T-cell (primary cell): ENCODE measurements at regions not wholly inside any gene's neighbourhood (a gene's known extent, or its start where the extent isn't known, plus 50 kb on each side); places are given as distances from the start of the nearest gene placed in this dataset.

Experiments used
- ATAC-seq, 4 experiments: fragments of 200-7000 bp in 3 of 4; fragments of 150-1000 bp in 1 of 4; cut with Tn5 transposase; replicated peaks in 1 of 4; 1 replicate in 3 of 4; 2 replicates in 1 of 4; pipeline ENCODE4 v1.10.0; 2021; ENCODE audit warnings: moderate library complexity in 3 of 4, mild to moderate bottlenecking in 2 of 4, moderate number of reproducible peaks in 1 of 4
- CTCF ChIA-PET, 2 donors: fragments of 300-600 bp; sonication (Branson Sonifier 250); formaldehyde crosslinking; loops; one replicate each; lab custom pipeline; 2022; ENCODE audit warnings: antibody characterized with exemption in 2 of 2; lab: Charles Lee
- POLR2A ChIA-PET, 2 donors: fragments of 300-600 bp; sonication (Branson Sonifier 250); formaldehyde crosslinking; loops; one replicate each; lab custom pipeline; 2022; ENCODE audit warnings: antibody characterized with exemption in 2 of 2; lab: Charles Lee
- DNase-seq, 35 experiments: peaks; one replicate each; pipeline versions ENCODE4 v3.0.0 to v3.0.0-alpha.2; 2013 to 2023
- H3K27ac ChIP-seq: one replicate; pipeline ENCODE4 v1.5.1; 2013; ENCODE audit warnings: low read length
- H3K27me3 ChIP-seq, 2 experiments: replicated peaks in 1 of 2; 1 replicate in 1 of 2; 2 replicates in 1 of 2; pipeline versions ENCODE4 v1.6.1 to v1.7.0; 2013; ENCODE audit warnings: low read length in 1 of 2, mixed read lengths in 1 of 2; ENCODE audit not compliant: control insufficient read depth in 2 of 2, insufficient read depth in 2 of 2; ENCODE audit errors: extremely low read depth in 1 of 2
- H3K36me3 ChIP-seq, 2 donors: 1 replicate in 1 of 2; 2 replicates in 1 of 2; pipeline versions ENCODE4 v1.6.1 to v1.7.0; 2013; ENCODE audit warnings: low read length in 1 of 2; ENCODE audit not compliant: control insufficient read depth in 2 of 2, insufficient read depth in 1 of 2; ENCODE audit errors: extremely low read depth in 1 of 2
- H3K4me1 ChIP-seq, 2 experiments: 1 replicate in 1 of 2; 2 replicates in 1 of 2; pipeline versions ENCODE4 v1.6.1 to v1.7.0; 2013; ENCODE audit warnings: low read length in 2 of 2, mixed read lengths in 1 of 2; ENCODE audit not compliant: insufficient read depth in 2 of 2, control insufficient read depth in 1 of 2; ENCODE audit errors: extremely low read depth in 1 of 2
- H3K4me3 ChIP-seq, 2 donors: 1 replicate in 1 of 2; 2 replicates in 1 of 2; pipeline versions ENCODE4 v1.5.1 to v1.7.0; 2013; ENCODE audit warnings: mild to moderate bottlenecking in 2 of 2, low read length in 1 of 2, moderate library complexity in 1 of 2; ENCODE audit not compliant: control insufficient read depth in 1 of 2; ENCODE audit errors: extremely low read depth in 1 of 2
- H3K9me3 ChIP-seq: 2 replicates; pipeline ENCODE4 v1.7.0; 2013
- H3K27ac Mint-ChIP-seq, 2 donors: one replicate each; pipeline ENCODE4 v1.8.0; 2020 to 2021; ENCODE audit warnings: mild to moderate bottlenecking in 2 of 2, mixed read lengths in 2 of 2
- H3K27me3 Mint-ChIP-seq, 2 donors: one replicate each; pipeline ENCODE4 v1.8.0; 2021 to 2022; ENCODE audit warnings: mixed read lengths in 2 of 2
- H3K36me3 Mint-ChIP-seq: one replicate; pipeline ENCODE4 v1.8.0; 2021; ENCODE audit warnings: mixed read lengths
- H3K4me1 Mint-ChIP-seq, 3 donors: one replicate each; pipeline ENCODE4 v1.8.0; 2020 to 2022; ENCODE audit warnings: mixed read lengths in 3 of 3, mild to moderate bottlenecking in 1 of 3
- H3K4me3 Mint-ChIP-seq, 3 donors: one replicate each; pipeline ENCODE4 v1.8.0; 2020 to 2022; ENCODE audit warnings: mild to moderate bottlenecking in 3 of 3, mixed read lengths in 3 of 3, moderate library complexity in 3 of 3
- H3K9me3 Mint-ChIP-seq, 3 donors: one replicate each; pipeline ENCODE4 v1.8.0; 2020 to 2022; ENCODE audit warnings: mixed read lengths in 3 of 3
- WGBS: methylation state at CpG from one replicate; pipeline ENCODE4 v1.1.5; 2013; ENCODE audit warnings: missing lambda C conversion rate; ENCODE audit not compliant: insufficient coverage; 5-methylcytosine and 5-hydroxymethylcytosine counted together

- no peak overlapping the region for H3K4me3 Mint-ChIP-seq
- ATAC-seq (no peak), DNase-seq (no peak)
- H3K4me1 Mint-ChIP-seq, result peaks cover 6 to 12% (median 7%) of the 10 kb centered on the region in 3 donors
- H3K27me3 ChIP-seq, result peaks cover 0 to 27% of the 10 kb centered on the region in 2 experiments
- H3K27me3 Mint-ChIP-seq, result peaks cover 5 to 15% of the 10 kb centered on the region in 2 donors
- ChIA-PET CTCF (interaction anchor here in 1 of 2 donors (0.6 kb wide), 1 partner anchor 340 kb away, joined by 3 read pairs; no protein-coding TSS in a partner anchor), POLR2A (no interaction called here)
- no peak overlapping the region for H3K4me3 ChIP-seq
- H3K27ac Mint-ChIP-seq, result no peak overlapping the region
- H3K9me3 ChIP-seq, result no peaks in the 10 kb centered on the region
- H3K4me1 ChIP-seq, result peaks cover 0 to 8% of the 10 kb centered on the region in 2 experiments
- H3K36me3 Mint-ChIP-seq, result no peaks in the 10 kb centered on the region
- WGBS, result 69% methylated on average over 8 of the region's 9 CpGs
- no peaks in the 10 kb centered on the region for H3K9me3 Mint-ChIP-seq
- H3K36me3 ChIP-seq, result no peaks in the 10 kb centered on the region
- no peak overlapping the region for H3K27ac ChIP-seq
Measured at GRCh38 chr20:50460115-50460607, 50.0 kb upstream of the PTPN1 start.
